Gastroesophageal sphincter (tissue), 3 donors: ENCODE measurements at regions not wholly inside any gene's neighbourhood (a gene's known extent, or its start where the extent isn't known, plus 50 kb on each side); places are given as distances from the start of the nearest gene placed in this dataset.

Experiments used
- POLR2A ChIP-seq, 2 donors: fragments of 450-650 bp; IDR thresholded peaks; one replicate each; pipeline ENCODE4 v1.6.1; 2017; ENCODE audit warnings: antibody characterized with exemption in 2 of 2, mild to moderate bottlenecking in 2 of 2, moderate library complexity in 1 of 2
- TF ChIP-seq, protein P1 (sequence below), 4 experiments: fragments of 200-600 bp in 2 of 4; fragments of 450-650 bp in 2 of 4; sonication (generic) in 1 of 4; IDR thresholded peaks; one replicate each; pipeline ENCODE4 v1.5.1; 2017 to 2019; ENCODE audit warnings: antibody characterized with exemption in 4 of 4, mild to moderate bottlenecking in 2 of 4, moderate library complexity in 2 of 4

- TF ChIP-seq, protein P1, sequence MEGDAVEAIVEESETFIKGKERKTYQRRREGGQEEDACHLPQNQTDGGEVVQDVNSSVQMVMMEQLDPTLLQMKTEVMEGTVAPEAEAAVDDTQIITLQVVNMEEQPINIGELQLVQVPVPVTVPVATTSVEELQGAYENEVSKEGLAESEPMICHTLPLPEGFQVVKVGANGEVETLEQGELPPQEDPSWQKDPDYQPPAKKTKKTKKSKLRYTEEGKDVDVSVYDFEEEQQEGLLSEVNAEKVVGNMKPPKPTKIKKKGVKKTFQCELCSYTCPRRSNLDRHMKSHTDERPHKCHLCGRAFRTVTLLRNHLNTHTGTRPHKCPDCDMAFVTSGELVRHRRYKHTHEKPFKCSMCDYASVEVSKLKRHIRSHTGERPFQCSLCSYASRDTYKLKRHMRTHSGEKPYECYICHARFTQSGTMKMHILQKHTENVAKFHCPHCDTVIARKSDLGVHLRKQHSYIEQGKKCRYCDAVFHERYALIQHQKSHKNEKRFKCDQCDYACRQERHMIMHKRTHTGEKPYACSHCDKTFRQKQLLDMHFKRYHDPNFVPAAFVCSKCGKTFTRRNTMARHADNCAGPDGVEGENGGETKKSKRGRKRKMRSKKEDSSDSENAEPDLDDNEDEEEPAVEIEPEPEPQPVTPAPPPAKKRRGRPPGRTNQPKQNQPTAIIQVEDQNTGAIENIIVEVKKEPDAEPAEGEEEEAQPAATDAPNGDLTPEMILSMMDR (IDR thresholded peaks at IDR 0.05): no peak
- no peak for TF ChIP-seq POLR2A (IDR thresholded peaks at IDR 0.05)
These were observed 523.3 kb downstream of the LRRC70 start for GRCh38 chr5:63101870-63102269.
